Stimulated activated naive CD8-positive, alpha-beta T cell treated with anti-CD3 and anti-CD28 coated beads, Interleukin-15, amount 100 ng/mL, for 72 hours (primary cell): ENCODE measurements at regions not wholly inside any gene's neighbourhood (a gene's known extent, or its start where the extent isn't known, plus 50 kb on each side); places are given as distances from the start of the nearest gene placed in this dataset.

Experiments used
- ATAC-seq: fragments of 150-1000 bp; cut with Tn5 transposase; 2 replicates; pipeline ENCODE4 v1.10.0; 2021; ENCODE audit warnings: mild to moderate bottlenecking, moderate library complexity
- DNase-seq, 2 donors: peaks; one replicate each; pipeline ENCODE4 v3.0.0; 2021 to 2022
- H3K27ac Mint-ChIP-seq, 2 donors: one replicate each; pipeline ENCODE4 v1.8.0; 2022; ENCODE audit warnings: mild to moderate bottlenecking in 2 of 2, mixed read lengths in 2 of 2, moderate library complexity in 2 of 2
- H3K27me3 Mint-ChIP-seq: one replicate; pipeline ENCODE4 v1.8.0; 2022; ENCODE audit warnings: mixed read lengths
- H3K4me1 Mint-ChIP-seq: one replicate; pipeline ENCODE4 v1.8.0; 2022; ENCODE audit warnings: mild to moderate bottlenecking, mixed read lengths
- H3K4me3 Mint-ChIP-seq, 2 donors: one replicate each; pipeline ENCODE4 v1.8.0; 2022; ENCODE audit warnings: mild to moderate bottlenecking in 2 of 2, mixed read lengths in 2 of 2, moderate library complexity in 1 of 2
- H3K9me3 Mint-ChIP-seq, 2 donors: one replicate each; pipeline ENCODE4 v1.8.0; 2022; ENCODE audit warnings: mixed read lengths in 2 of 2

- H3K27me3 Mint-ChIP-seq, result peaks cover 48% of the 10 kb centered on the region
- H3K4me1 Mint-ChIP-seq, result no peaks in the 10 kb centered on the region
- ATAC-seq (no peak), DNase-seq (no peak)
- H3K27ac Mint-ChIP-seq, result no peak overlapping the region
- peaks cover 0 to 6% of the 10 kb centered on the region in 2 donors for H3K9me3 Mint-ChIP-seq
- H3K4me3 Mint-ChIP-seq, result peak overlapping the region; percentile 33 to 53
Measured at GRCh38 chr7:57867884-57868701, 418.1 kb downstream of the ZNF716 start.

GRCh38 chr7:57868771-57869483, 418.9 kb downstream of the ZNF716 start:
- Mint-ChIP-seq H3K27ac (no peak overlapping the region), H3K27me3 (peaks cover 48% of the 10 kb centered on the region), H3K4me3 (no peak overlapping the region), H3K9me3 (peaks cover 0 to 9% of the 10 kb centered on the region in 2 donors), H3K4me1 (no peaks in the 10 kb centered on the region)
- DNase-seq (no peak), ATAC-seq (no peak)
